GM19468 (cell line): ENCODE measurements at regions not wholly inside any gene's neighbourhood (a gene's known extent, or its start where the extent isn't known, plus 50 kb on each side); places are given as distances from the start of the nearest gene placed in this dataset.
"Not testable (repeated sequence)": the region's sequence is repeated elsewhere in the genome, so short reads cannot be mapped to it uniquely, and the experiment has no call there.

Experiments used
- ATAC-seq: cut with Tn5 transposase; IDR thresholded peaks from one replicate; pipeline ENCODE4 v1.9.1; 2021; ENCODE audit warnings: mild to moderate bottlenecking, moderate library complexity, moderate number of reproducible peaks; ENCODE audit not compliant: unreplicated experiment; ENCODE audit errors: extremely low read depth

DNA sequence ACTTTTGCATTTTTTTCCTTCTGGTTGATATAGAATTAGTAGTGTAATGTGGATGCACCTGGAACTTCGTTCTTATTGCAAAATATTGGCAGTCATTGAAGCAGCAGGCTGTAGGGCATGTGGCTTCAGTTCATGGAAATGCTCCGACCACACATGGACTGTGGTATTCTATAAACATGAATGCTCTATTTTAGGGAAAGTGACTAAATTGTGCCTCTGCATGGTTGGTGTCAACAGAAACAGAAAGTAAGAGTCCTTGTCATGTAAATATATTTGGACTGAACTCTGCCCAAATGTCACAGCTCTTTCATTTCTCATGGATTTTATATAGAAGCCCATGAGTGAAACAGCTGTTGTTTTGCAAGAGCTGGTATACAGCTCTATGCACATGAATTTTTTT, 917.0 kb downstream of the LRFN5 start:
- ATAC-seq = no peak

DNA sequence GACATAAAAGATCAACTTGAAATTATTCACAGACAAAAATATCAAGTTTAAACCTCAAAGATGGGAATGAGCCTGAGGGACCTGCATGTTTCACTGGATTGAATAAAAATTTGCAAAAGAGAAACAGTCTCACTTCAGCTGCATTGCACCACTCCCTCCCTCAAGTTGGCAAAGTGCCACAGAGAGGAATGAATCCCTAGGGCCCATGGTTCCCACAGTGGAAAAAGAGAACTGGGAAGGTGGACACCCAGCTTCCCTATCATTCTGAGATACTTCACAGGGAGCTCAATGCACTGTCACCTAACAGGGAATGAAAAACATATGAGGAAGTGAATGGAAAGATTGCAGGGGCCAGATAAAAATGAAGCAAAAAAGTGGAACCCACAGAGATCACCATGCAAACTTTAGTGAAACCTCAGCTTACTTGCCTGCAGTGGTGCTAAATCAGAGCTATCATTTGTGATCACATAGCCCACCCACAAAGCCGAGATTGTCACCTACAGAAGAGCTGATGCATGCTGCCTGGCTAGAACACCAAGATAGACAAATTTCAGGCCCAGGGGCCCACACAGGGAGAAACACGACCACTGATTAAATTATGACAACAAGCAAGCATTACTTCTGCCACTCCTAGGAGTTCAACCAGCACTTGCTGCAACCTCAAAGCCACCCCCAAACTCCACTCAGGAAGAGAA, 911.3 kb downstream of the LRFN5 start:
- no peak for ATAC-seq

DNA sequence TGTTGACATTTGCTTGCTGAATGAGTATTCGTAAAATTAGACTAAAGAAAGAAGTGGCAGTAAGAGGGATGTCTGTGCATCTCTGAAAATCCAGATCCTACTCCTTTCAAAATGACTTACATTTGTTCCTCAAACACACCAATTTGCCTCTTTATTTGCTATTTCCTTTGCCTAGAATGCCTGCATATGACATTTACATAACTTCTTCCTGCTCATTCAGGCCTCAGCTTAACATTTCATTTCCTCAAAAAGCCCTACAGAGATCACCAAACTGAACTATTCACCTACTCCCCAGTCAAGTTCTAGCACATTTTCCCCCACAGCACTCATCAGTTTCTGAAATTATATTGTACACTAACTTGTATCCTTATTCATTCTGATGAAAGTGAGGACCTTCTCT, 907.2 kb downstream of the LRFN5 start:
- no peak for ATAC-seq

DNA sequence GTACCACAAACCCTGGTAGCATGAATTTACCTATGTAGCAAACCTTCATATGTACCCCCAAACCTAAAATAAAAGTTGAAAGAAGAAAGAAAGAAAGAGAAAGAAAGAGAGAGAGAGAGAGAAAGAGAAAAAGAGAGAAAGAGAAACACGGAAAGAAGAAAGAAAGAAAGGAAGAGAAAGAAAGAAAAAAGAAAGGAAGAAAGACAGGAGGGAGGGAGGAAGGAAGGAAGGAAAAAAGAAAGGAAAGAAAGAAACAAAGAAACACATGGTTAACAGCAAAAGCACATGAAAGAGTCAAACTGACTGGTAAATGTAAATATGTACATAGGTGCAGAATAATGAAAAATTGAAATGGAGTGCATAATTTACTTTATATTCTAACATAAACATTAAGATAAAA, 903.4 kb downstream of the LRFN5 start:
- no peak for ATAC-seq

DNA sequence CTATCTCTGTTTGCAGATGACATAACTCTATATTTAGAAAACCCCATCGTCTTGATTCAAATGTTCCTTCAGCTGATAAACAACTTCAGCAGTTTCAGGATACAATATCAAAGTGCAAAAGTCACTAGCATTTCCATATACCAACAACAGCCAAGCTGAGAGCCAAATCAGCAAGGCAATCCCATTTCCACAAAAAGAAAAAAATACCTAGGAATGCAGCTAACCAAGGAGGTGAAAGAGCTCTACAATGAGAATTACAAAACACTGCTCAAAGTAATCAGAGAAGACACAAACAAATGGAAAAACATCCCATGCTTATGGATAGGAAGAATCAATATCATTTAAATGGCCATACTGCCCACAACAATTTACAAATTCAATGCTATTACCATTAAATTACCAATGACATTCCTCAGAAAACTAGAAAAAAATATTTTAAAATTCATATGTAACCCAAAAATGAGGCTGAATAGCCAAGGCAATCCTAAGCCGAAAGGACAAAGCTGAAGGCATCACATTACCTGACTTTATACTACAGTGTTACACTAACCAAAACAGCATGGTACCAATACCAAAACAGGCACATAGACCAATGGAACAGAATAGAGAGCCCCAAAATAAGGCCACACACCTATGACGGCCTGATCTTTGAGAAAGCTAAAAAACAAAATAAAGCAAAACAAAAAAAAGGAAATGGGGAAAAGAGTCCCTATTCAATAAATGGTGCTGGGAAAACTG, 901.7 kb downstream of the LRFN5 start:
- no peak for ATAC-seq

DNA sequence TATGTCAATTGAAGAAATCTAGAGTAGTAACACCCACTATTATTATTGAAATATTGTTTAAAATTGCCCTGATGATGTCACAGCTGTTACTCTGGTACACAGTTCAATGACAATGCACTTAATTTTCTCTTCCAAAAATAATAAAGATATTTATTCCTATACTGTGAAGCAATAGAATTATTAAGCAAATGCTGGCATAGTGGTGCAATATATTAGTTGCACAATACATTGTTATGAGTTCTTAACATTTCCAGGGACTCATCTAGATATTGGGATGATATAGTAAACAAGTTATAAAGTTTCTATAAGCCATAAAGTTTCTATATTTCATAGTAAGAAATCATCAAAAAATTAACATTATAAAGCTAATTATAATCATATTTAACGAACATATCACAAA, 897.8 kb downstream of the LRFN5 start:
- no peak for ATAC-seq

DNA sequence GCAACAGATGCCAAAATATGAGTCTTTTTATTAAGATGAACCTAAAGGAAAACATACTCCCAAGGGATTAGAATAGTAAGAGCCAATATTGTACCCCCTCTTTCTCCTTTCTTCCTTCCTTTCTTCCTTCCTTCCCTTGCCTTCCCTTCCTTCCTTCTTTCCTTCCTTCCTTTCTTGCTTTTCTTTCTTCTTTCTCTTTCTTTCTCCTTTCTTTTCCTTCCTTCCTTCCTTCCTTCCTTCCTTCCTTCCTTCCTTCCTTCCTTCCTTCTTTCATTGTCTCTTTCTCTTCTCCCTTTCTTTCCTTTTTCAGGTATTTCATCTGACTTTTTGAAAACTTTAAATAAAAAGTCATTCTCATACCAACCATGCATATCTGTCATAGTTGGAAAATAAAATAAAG, 892.5 kb downstream of the LRFN5 start:
- no peak for ATAC-seq

DNA sequence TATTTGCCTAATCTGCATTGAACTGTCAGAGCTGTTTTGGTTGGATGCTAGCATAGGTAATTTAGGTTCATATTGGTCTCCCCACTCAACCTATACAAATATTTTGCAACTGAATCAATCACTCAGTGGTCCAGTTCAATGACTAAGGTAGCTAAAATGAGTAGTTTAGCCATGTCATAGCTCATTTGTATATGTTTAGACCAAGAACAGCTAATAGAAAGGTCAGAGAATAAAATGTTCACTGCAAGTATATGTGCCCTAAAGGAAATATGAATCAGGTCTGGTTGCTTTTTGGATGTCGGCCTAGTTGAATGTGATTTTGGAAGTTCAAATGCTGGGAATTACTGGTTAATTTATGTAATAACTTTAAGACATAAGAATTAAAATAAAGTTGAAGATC, 883.9 kb downstream of the LRFN5 start:
- ATAC-seq = no peak

DNA sequence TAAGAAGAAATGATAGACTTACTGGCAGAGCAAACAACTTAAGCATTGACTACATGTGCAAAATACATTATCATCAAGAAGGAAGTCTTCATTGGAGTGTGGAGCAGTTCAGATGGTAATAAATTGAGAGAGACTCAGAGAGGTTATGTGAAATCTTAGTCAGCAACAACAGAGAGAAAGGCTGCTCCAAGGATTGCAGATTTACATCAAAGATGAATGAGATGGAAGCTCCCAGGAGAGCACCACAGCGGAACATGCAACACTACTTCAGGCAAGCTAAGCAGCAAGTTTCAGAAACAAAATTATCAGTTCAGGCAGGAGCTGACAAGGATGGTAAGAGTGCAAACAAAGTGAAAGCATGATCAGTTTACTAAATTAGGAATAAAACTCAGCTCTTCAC, 882.3 kb downstream of the LRFN5 start:
- ATAC-seq = no peak

DNA sequence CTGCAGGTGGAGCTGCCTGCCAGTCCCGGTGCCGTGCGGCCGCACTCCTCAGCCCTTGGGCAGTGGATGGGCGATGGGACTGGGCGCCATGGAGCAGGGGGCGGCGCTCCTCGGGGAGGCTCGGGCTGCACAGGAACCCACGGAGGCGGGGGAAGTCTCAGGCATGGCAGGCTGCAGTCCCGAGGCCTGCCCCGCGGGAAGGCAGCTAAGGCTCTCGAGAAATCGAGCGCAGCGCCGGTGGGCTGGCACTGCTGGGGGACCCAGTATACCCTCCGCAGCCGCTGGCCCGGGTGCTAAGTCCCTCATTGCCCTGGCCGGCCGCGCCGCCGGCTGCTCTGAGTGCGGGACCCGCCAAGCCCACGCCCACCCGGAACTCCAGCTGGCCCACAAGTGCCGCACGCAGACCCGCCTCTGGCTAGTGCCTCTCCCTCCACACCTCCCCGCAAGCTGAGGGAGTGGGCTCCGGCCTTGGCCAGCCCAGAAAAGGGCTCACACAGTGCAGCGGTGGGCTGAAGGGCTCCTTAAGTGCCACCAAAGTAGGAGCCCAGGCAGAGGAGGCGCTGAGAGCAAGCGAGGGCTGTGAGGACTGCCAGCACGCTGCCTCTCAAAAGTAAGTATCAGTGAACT, 875.8 kb downstream of the LRFN5 start:
- ATAC-seq = not testable (repeated sequence)

DNA sequence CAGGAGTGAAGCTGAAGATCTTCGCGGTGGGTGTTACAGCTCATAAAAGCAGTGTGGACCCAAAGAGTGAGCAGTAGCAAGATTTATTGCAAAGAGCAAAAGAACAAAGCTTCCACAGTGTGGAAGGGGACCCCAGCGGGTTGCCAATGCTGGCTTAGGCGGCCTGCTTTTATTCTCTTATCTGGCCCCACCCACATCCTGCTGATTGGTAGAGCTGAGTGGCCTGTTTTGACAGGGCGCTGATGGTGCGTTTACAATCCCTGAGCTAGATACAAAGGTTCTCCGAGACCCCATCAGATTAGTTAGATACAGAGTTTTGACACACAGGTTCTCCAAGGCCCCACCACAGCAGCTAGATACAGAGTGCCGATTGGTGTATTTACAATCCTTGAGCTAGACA, 875.0 kb downstream of the LRFN5 start:
- ATAC-seq = not testable (repeated sequence)

DNA sequence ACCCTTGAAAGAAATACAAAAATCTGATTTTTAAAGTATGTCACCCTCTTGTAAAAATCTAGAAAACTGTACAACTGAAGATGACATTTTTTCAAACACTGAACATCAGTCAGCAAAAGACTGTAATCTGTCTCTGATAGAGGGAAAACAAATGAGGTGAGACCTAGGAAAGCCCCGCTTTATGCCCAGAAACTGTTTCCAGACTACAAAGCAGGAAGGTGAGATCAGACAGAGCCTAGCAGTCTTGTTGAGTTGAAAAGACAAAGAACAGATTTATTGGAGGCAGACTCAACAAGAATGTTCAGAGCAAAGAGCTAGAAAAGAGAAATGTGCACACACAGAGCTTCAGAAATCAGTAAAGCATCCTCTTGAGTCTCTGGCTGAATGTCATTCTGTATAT, 873.6 kb downstream of the LRFN5 start:
- no peak for ATAC-seq

DNA sequence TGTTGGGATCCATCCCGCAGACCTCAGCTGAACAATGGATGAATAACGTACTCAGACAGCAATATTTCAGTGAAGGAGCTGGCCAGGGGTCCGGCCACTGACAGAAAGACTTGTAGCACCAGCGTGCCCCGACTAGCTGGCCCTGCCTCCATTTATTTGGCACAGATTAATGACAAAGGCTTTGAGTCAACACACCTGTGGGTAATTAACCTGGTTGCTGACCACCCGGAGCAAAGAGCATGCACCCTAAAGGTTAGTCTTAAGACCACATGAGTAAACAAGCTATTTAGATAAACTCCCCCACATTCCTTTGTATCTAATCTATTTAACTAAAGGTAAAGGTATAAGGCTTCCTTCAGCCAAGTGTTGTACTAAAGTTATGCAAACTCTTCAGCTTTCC, 868.6 kb downstream of the LRFN5 start:
- no peak for ATAC-seq

DNA sequence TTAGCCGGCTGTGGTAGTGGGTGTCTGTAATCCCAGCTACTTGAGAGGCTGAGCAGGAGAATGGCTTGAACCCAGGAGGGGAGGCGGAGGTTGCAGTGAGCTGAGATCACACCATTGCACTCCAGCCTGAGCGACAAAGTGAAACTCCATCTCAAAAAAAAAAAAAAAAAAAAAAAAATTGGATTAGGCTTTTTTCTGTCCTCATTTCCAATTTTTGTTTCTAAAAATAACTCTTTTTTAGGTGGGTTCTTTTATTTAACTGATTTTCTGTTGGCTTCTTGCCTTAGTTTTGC, 863.7 kb downstream of the LRFN5 start:
- ATAC-seq = no peak

DNA sequence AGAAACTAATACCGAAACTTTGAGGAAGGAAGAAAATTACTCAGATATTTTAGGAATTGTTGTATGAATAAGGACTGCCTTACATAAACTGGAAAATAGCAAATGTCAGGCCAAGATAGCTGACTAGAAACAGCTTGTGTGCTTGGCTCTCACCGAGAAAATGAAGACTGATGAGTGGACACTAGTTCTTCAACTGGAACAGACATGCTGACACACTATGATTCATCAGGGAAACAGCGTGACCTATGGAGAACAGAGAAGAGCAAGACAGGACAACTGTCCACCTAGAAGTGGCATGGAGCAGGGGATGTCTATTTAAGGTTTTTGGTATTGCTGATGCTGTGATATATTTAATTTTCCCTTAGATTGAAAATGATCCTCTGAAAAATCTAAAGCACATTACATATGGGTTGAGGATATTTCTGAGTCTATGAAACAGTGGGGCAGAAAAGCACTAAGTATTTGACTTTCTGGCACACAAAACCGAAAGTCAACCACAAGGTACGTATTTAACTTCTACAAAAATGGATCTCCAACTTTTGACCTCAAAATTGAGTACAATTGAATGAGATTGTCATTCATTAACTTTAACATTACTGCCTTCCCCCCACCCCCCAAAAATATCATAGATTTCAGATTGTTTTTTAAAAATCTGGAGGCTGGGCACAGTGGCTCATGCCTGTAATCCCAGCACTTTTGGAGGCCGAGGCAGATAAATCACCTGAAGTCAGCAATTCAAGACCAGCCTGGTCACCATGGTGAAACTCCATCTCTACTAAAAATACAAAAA, 863.2 kb downstream of the LRFN5 start:
- ATAC-seq = no peak

DNA sequence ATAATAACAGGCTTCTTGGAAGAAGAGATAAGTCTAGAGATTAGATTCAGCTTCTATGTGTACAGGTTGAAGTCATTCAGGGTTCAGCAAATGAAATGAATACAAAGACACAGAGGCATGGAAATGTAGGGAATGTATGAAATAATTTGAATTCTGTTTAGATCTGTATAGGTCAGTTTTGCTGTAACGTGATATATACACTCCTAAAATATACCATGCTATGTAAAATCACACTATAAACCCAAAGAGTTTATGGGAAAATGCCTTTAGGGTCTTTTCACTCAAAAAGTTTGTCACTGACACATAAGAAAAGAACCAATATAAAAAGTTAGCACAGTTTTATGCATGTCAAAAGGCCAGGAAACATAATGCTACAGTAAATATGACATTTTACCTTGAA, 854.0 kb downstream of the LRFN5 start:
- no peak for ATAC-seq

DNA sequence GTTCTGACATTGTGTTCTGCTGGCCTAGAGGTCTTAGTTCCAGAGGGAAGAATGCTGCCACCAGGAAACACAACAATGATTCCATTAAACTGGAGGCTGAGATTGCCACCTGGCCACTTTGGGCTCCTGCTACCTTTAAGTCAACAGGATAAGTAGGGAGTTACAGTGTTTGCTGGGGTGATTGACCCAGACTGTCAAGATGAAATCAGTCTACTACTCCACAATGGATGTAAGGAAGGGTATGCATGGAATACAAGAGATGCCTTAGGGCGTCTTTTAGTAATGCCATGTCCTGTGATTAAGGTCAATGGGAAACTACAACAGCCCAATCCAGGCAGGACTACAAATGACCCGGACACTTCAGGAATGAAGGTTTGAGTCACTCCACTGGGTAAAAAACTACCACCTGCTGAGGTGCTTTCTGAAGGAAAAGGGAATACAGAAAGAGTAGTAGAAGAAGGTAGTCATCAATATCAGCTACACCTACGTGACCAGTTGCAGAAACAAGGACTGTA, 852.6 kb downstream of the LRFN5 start:
- ATAC-seq = no peak

DNA sequence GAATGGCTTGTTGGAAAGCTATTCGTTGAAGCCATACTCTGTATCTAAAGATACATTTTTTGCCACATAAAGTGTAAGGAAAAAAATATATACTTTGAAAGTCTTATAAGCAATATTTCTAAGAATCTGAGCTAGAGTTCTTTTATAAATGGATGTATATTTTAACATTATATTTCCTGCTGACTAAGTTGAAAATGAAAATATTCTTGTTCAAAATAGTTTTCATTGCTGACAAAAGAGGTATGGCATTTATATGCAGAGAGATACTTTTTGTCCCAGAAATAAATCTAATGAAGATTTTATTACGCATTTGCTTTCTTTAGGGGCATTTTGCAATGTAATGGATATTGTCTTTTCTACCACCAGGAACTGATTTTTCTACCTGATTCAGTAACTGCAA, 834.9 kb downstream of the LRFN5 start:
- ATAC-seq = no peak

DNA sequence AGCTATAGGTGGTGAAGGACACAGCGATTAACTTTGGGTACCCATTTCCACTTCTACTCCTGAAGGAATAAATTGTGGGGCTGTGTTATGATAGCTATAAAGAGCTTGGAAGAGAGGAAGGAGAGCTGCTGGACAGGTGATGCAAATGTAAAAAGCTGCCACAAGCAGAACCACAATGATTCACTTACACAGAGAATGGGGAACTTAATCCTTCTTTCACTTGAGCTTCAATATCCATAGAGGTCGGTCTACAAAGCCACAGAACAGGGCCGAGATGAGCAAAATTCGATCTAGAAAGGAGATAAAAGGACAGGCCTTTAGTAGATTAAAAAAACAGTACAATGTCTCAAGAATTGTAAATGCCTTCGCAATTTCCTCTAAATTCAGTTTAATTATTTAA, 831.1 kb downstream of the LRFN5 start:
- ATAC-seq = no peak

DNA sequence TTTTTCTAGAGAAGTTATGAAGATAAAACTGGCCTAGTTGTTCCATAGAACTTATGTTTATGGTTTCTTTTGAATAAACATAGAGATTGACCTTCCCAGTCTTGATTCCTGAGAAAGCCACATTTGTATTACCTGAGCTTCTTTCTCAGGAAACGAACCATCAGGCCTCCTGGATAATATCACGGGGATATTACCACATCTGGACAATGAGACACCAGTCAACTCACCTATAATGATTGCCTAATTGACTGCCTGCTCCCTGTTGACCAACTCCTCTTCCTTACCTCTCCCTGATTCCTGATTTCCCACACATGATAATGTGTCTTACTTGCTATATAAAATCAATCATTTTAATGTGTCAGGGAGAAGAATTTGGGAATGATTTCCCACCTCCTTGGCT, 822.7 kb downstream of the LRFN5 start:
- no peak for ATAC-seq

DNA sequence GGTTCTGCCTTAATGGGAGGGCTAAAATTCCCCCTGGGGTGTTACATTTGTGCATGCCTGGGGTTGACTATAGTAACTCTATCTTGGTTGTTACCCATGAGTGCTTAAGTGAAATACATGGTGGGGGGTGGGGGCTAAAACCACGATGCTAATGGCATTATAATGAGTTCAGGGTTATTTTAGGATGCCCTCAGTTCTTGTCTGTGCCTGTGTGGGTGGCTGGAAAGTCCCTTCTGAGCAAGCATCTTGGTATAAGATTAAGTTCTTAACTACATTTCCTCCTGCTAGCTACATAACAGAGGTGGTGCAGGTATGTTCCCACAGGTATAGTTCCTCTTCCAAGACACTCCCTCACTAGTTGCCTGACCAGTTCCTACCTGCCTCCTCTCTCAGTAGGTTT, 822.3 kb downstream of the LRFN5 start:
- ATAC-seq = peak; percentile 79
